ENCODE measurements at regions not wholly inside any gene's neighbourhood (a gene's known extent, or its start where the extent isn't known, plus 50 kb on each side); places are given as distances from the start of the nearest gene placed in this dataset.
A peak's percentile ranks its signal among the peaks of the same experiment; 100 is the strongest.
"Not testable (repeated sequence)": the region's sequence is repeated elsewhere in the genome, so short reads cannot be mapped to it uniquely, and the experiment has no call there.

GRCh38 chr12:30525171-30525570, 170.5 kb downstream of the IPO8 start:
- Histone ChIP-seq H3K27ac (no peak overlapping the region), H3K27me3 (no peaks in the 10 kb centered on the region), H3K4me3 (no peak overlapping the region), H3K36me3 (ENCODE audit: low read depth, missing control alignments) (no peaks in the 10 kb centered on the region), H3K9me3 (no peaks in the 10 kb centered on the region), H3K4me1 (no peaks in the 10 kb centered on the region)
- intact Hi-C loops (cut with DNase I; ENCODE audit: low total_unique reads): no loop called here
- 28 to 53% methylated on average over 4 of the region's 4 CpGs for WGBS, 2 donors
- TF ChIP-seq POLR2A (IDR thresholded peaks at IDR 0.05): no peak
- no peak for TF ChIP-seq CTCF (IDR thresholded peaks at IDR 0.05)
- peak; percentile 58 for DNase-seq

GRCh38 chr12:30520285-30520684, 175.4 kb downstream of the IPO8 start:
- H3K9me3 ChIP-seq; H3K4me3 ChIP-seq; H3K36me3 ChIP-seq (ENCODE audit: low read depth, missing control alignments); H3K27me3 ChIP-seq; intact Hi-C loops (cut with DNase I; ENCODE audit: low total_unique reads); H3K27ac ChIP-seq; DNase-seq: not testable (repeated sequence)
- peaks cover 22% of the 10 kb centered on the region for H3K4me1 ChIP-seq
- WGBS, 2 donors: 71 to 81% methylated on average over 3 to 4 of the region's 4 CpGs

GRCh38 chr12:30519535-30519934, 176.1 kb downstream of the IPO8 start:
- Histone ChIP-seq H3K9me3 (no peaks in the 10 kb centered on the region), H3K4me1 (peaks cover 22% of the 10 kb centered on the region), H3K4me3 (peak overlapping the region in 1 of 2 donors; percentile 20), H3K27me3 (no peaks in the 10 kb centered on the region), H3K36me3 (ENCODE audit: low read depth, missing control alignments) (no peaks in the 10 kb centered on the region), H3K27ac (peak overlapping the region; percentile 79 to 83)
- intact Hi-C loops (cut with DNase I; ENCODE audit: low total_unique reads): no loop called here
- no peak for DNase-seq
- TF ChIP-seq CTCF (IDR thresholded peaks at IDR 0.05) (no peak), POLR2A (IDR thresholded peaks at IDR 0.05) (no peak)
- 29 to 42% methylated on average over 6 of the region's 6 CpGs for WGBS, 2 donors

- intact Hi-C loops (cut with DNase I; ENCODE audit: low total_unique reads): no loop called here
- Histone ChIP-seq H3K27me3 (no peaks in the 10 kb centered on the region), H3K9me3 (no peaks in the 10 kb centered on the region), H3K4me1 (peaks cover 22% of the 10 kb centered on the region), H3K36me3 (ENCODE audit: low read depth, missing control alignments) (no peaks in the 10 kb centered on the region), H3K27ac (no peak overlapping the region), H3K4me3 (no peak overlapping the region)
- 28 to 46% methylated on average over 1 of the region's 1 CpG for WGBS, 2 donors
- no peak for TF ChIP-seq POLR2A (IDR thresholded peaks at IDR 0.05)
- no peak for TF ChIP-seq CTCF (IDR thresholded peaks at IDR 0.05)
- no peak for DNase-seq
These were observed 178.3 kb downstream of the IPO8 start for GRCh38 chr12:30517320-30517719.

GRCh38 chr12:30515351-30515750, 180.3 kb downstream of the IPO8 start:
- intact Hi-C loops (cut with DNase I; ENCODE audit: low total_unique reads): no loop called here

More at GRCh38 chr12:30515351-30515750, 180.3 kb downstream of the IPO8 start:
- no peaks in the 10 kb centered on the region for H3K36me3 ChIP-seq (ENCODE audit: low read depth, missing control alignments)
- H3K4me1 ChIP-seq: peaks cover 22% of the 10 kb centered on the region
- peak in 2 of 3 experiments; percentile 8 to 40 for TF ChIP-seq CTCF (IDR thresholded peaks at IDR 0.05)
- no peak for TF ChIP-seq POLR2A (IDR thresholded peaks at IDR 0.05)
- no peak overlapping the region for H3K4me3 ChIP-seq
- WGBS, 2 donors: 48 to 50% methylated on average over 2 of the region's 2 CpGs
- no peaks in the 10 kb centered on the region for H3K27me3 ChIP-seq
- H3K9me3 ChIP-seq: no peaks in the 10 kb centered on the region
- no peak overlapping the region for H3K27ac ChIP-seq
- DNase-seq: no peak

Measured in testis (tissue), 2 donors.